NB4 (cell line): ENCODE measurements at regions not wholly inside any gene's neighbourhood (a gene's known extent, or its start where the extent isn't known, plus 50 kb on each side); places are given as distances from the start of the nearest gene placed in this dataset.

Experiments used
- MYC ChIP-seq: IDR thresholded peaks from 2 replicates; pipeline ENCODE4 v1.6.1; 2011; ENCODE audit warnings: low read depth, low read length
- POLR2A ChIP-seq: IDR thresholded peaks from 2 replicates; pipeline ENCODE4 v1.6.1; 2011; ENCODE audit warnings: mild to moderate bottlenecking; ENCODE audit not compliant: insufficient read length; ENCODE audit errors: extremely low read depth
- TF ChIP-seq, protein P1 (sequence below): IDR thresholded peaks from one replicate; pipeline ENCODE4 v1.5.1; 2012; ENCODE audit warnings: low read depth, low read length

DNA sequence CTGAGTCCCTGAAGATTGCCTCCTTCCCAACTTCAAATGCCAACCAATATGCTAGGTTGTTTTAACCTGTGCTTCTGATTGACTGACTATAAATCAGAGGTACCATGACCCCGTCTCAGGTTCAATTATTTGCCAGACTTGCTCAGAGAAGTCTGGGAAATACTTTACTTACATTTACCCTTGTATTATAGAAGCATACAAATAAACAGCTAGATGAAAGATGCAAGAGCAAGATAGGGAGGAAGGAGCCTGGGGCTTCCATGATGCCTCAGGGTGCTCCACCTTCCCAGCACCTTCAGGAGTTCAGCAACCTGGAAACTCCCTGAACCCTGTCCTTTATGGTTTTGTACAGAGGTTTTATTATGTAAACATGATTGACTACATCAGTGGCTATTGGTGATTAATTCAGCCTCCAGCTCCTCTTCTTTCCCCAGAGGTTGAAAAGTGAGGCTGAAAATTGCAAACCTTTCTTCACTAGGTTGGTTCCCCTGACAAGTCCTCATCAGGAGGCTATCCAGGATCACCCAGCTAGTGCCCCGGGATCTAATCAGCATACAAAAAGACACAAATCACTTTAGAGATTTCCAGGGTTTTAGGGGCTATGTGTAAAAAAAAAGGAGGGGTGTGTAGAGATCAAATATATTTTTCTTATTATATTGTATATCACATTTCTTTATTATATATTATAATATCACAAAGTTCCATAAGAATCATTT, 547.7 kb downstream of the EPM2A start:
- TF ChIP-seq, protein P1, sequence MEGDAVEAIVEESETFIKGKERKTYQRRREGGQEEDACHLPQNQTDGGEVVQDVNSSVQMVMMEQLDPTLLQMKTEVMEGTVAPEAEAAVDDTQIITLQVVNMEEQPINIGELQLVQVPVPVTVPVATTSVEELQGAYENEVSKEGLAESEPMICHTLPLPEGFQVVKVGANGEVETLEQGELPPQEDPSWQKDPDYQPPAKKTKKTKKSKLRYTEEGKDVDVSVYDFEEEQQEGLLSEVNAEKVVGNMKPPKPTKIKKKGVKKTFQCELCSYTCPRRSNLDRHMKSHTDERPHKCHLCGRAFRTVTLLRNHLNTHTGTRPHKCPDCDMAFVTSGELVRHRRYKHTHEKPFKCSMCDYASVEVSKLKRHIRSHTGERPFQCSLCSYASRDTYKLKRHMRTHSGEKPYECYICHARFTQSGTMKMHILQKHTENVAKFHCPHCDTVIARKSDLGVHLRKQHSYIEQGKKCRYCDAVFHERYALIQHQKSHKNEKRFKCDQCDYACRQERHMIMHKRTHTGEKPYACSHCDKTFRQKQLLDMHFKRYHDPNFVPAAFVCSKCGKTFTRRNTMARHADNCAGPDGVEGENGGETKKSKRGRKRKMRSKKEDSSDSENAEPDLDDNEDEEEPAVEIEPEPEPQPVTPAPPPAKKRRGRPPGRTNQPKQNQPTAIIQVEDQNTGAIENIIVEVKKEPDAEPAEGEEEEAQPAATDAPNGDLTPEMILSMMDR, result no peak
- TF ChIP-seq MYC, result no peak
- TF ChIP-seq POLR2A, result no peak
